Right forelimb (tissue), 1 donor: ENCODE measurements at regions not wholly inside any gene's neighbourhood (a gene's known extent, or its start where the extent isn't known, plus 50 kb on each side); places are given as distances from the start of the nearest gene placed in this dataset.
"Not testable (repeated sequence)": the region's sequence is repeated elsewhere in the genome, so short reads cannot be mapped to it uniquely, and the experiment has no call there.

ENCODE experiments used
- DNase-seq: peaks from one replicate; pipeline ENCODE4 v3.0.0-alpha.2; 2018

DNA sequence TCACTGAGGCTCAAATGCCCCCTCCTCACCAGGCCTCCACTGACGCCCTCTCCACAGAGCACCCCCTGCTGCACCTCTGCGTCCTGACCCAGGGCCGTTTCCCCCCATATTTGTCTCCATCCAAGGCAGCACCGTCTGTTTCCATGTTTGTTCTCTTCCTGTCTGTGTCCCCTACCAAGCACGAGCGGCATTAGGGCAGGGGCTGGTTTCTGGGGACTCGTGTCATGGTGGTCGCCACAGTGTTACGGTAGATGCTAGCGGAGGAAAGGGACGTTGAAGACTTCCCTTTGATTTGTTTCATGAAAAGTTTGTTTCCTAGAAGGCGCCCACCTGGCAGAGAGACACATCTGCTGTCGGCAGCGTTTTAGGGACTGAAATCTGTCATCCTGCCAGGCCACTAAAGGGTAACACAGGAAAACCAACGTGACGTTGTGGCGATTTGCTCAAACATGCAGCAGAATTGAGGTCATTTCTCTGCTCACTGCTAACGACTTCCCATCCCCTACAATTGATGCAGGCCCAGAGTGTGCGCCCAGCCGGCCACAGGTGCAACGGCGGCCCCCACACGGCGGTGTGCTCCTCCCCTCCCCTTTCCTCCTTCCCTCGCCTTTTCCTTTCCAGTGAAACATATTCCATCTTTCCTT lies 79.3 kb upstream of the IRX4 start:
- DNase-seq = no peak

DNA sequence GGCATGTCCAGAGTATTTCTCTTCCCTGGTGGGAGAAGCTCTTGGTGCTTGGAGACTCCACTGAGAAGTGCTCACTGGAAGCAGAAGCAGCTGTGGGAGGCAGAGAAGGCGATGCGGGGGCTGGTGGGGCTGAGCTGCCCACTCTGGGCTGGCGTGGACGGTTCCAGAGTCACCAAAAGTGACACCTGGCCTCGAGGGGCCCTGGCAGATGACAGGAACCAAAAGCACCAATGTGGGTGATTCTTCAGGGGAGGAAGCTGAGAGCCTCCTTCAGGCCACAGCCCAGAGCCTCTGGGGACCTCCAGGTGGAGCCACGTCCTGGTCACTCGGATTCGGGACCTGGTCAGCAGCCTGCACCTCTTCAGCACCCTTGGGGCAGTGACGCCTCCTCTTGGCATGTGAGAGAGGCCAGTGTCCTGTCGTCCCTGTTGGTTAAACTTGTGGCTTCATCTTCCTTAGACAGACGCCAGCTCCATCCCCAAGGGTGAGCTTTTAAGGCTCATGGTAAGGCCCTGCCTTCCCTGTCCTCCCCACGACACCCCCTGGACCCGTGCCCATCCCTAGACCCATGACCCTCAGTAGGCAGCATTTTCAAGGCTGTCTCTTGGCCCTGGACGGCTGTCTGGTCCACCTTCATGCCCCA lies 78.7 kb upstream of the IRX4 start:
- DNase-seq = no peak

DNA sequence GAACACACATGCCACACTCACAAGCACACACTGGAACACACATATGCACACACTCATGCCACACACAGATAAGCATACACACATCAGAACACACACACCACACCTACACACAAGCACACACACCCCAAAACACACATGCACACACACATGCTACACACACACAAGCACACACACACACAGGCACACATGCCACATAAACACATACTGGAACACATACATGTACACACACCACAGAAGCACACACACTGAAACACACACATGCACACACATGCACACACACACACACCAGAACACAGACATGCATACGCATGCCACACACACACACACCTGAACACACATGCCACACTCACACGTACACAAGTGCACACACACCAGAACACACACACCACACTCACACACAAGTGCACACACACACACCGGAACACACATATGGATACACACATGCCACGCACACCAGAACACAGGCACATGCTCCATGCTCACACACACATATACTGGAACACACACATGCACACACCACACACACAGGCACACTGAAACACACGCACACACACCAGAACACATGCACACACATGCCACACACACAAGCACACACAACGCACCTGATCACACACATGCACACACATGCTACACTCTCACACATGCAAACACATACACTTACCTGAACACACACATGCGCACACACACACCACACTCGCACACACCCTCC lies 78.0 kb upstream of the IRX4 start:
- DNase-seq = no peak

DNA sequence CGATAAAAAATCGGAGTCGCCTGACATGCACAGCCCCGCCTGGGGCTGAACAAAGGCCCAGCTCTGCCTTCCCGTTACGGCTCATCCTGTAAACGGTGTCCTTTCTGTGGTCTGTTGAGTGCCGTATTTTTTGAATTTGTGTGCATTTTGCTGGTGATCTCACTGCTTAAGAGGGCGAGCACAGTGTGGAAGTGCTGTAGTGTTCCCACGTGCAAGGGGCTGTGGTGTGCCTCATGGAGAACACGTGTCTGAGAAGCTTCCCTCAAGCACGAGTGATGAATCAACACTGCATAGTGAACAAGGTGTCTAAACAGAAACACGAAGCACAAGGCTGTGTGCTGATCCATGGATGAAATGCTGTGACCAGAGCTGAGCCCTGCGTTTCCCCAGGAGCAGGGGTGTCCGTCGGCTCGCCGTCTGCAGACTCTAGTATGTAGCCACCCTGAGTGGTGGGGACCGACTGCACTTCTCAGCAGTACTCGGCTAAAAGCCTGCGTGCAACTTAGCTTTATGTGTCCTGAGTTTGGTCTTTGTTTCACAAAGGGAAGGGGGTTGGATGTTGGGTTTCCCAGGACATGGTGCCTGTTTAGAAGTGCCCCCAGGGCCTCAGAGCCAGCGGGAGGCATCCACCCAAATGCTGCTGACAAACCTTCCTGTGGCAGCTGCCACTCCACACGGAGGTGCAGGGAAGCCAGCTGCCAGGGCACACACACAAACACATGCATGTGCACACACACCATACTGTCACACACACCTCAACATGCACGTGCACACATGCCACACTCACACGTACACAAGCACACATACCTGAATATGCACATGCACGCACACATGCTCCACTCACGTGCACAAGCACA lies 77.2 kb upstream of the IRX4 start:
- DNase-seq = no peak

DNA sequence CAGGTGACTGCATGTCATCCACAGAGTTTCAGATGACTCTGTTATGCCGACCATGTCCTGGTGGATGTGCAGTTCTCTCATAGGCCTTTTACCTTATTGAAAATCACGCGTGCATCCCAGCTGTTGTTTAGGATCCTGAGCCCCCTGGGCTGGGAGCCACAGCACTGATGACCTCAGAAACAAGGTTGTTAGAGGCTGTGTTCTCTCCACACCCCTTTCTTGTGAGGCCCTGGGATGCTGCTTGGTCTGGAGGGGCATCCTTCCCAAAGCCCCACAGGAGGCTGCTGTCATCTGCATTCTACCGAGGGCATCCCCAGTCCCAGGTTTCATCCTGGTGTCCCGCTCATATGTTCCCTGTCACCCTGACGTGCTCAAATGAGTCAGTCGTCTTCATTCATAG lies 76.5 kb upstream of the IRX4 start:
- no peak for DNase-seq

DNA sequence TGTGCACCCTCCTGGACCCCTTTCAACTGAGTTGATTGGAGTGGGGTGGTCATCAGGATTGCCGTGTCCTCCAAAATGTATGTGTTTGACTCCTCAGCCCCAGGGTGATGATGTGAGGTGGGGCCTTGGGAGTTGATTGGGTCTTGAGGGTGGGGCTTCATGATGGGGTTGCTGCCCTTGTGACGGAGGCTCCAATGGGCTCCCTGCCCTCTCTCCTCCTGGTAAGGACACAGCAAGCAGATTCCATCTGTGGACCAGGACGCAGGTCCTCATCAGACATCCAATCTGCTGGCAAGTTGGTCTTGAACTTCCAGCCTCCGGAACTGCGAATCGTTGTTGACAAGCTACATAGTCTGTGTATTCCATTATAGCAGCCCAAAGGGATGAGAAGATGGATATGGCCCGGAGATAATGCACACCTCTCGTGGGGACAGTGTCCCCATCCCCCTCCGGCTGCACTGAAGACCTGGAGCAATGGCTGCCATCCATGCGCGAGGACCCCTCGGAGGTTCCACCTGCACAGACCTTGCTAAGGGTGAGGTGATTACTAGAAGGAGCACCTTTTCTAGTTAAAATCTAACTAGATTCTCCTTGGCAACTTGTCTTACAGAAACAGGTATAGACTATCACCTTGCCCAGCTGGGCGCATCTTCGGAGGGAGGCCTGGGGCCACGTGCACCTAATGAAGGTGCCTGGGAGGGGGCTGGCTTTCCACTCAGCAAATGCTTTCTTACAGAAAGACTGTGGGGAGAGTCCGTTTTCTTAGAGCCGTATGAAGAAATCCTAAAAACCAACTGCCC lies 75.7 kb upstream of the IRX4 start:
- DNase-seq = no peak

DNA sequence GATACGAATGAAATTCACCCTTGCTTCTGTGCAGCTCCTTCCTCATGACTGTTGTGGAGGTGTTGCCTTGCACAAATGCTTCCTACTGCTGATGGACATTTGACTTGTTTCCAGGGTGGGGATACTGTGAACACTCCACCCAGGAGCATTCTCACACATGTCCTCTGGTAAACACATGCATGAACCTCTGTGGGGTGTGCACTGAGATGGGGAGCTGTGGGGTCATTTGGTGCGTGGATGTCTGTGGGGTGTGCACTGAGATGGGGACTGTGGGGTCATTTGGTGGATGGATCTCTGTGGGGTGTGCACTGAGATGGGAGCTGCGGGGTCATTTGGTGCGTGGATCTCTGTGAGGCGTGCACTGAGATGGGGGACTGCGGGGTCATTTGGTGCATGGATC lies 72.9 kb upstream of the IRX4 start:
- DNase-seq = no peak

DNA sequence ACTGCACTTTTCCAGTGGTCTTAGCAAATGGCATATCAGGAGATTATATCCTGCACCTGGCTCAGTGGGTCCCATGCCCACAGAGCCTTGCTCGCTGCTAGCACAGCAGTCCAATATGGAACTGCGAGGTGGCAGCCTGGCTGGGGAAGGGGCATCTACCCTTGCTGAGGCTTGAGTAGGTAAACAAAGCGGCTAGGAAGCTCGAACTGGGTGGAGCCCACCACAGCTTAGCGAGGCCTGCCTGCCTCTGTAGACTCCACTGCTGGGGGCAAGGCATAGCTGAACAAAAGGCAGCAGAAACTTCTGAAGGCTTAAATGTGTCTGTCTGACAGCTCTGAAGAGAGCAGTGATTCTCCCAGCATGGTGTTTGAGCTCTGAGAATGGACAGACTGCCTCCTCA lies 71.0 kb upstream of the IRX4 start:
- DNase-seq = not testable (repeated sequence)

DNA sequence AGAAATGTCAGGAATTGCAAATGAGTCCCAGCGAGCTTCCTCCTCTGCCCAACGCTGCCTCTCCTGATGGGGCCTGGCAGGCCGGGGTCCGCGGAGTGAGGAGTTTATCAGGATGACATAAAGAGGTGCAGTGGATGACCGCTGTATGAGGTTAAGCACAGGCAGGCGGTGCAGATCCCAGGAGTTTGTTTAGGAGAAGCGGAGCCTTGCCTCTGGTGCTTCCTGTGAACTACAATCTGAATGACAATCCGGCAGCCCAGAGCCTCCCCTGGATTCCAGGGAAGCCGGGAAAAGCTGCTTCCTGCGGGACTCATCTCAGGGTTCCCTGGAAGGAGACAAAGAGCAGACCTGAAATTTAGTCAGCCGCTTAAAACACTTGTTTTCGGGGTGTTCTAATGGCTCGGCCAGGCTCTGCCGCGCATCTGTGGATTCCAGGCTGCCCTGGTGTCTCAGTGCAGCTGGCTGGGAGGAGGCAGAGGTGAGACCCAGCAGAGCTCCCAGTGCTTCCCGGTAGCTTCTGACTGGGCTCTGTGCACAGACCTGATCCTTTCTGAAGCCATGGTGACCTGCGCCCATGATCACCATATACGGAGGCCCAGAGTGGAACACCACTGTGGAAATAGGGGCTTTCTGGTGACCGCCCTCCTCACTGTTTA lies 69.8 kb upstream of the IRX4 start:
- DNase-seq = no peak

DNA sequence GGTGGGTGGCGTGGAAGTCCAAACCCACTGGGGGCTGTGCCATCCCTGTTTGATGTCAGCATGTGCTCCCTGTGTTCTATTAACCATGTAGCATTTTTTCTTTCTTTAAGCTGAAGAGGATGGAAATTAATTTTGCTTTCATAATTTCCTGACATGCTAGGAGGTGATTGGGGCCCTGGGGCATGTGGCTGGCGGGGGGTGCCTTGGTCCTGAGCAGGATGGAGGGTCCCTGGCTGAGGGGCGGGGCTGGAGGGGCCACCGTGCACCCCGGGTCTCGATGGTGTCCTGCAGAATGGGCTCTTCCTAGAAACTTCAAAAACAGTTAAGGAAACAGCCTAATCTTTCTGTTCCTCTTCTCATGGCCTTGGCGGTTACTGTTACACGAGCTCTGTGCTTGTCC lies 69.3 kb upstream of the IRX4 start:
- DNase-seq = no peak

DNA sequence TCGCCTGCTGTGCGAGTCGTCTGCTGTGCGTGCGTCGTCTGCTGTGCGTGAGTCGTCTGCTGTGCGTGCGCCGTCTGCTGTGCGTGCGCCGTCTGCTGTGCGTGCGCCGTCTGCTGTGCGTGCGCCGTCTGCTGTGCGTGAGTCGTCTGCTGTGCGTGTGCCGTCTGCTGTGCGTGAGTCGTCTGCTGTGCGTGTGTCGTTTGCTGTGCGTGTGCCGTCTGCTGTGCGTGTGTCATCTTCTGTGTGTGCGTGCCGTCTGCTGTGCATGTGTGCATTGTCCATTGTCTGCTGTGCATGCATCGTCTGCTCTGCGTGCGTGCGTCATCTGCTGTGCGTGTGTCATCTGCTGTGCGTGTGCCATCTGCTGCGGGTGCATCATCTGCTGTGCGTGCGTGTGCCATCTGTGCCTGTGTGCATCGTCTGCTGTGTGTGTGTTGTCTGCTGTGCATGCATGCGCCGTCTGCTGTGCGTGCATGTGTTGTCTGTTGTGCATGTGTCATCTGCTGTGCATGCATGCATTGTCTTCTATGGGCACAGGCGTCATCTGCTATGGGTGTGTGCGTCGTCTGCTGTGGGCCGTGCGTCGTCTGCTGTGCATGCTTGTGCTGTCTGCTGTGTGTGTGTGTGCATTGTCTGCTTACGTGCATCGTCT lies 68.6 kb upstream of the IRX4 start:
- no peak for DNase-seq

DNA sequence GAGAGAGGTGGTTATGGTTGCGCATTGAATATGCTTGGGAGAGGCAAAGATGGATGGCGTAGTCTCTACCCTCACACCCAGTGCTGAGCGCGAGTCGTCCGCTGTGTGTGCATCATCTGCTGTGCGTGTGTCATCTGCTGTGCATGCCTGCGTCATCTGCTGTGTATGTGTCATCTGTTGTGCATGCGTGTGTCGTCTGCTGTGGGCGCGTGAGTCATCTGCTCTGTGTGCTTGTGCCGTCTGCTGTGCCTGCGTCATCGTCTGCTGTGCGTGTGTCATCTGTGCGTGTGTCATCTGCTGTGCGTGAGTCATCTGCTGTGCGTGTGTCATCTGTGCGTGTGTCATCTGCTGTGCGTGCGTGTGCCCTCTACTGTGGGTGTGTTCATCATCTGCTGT lies 68.0 kb upstream of the IRX4 start:
- no peak for DNase-seq

DNA sequence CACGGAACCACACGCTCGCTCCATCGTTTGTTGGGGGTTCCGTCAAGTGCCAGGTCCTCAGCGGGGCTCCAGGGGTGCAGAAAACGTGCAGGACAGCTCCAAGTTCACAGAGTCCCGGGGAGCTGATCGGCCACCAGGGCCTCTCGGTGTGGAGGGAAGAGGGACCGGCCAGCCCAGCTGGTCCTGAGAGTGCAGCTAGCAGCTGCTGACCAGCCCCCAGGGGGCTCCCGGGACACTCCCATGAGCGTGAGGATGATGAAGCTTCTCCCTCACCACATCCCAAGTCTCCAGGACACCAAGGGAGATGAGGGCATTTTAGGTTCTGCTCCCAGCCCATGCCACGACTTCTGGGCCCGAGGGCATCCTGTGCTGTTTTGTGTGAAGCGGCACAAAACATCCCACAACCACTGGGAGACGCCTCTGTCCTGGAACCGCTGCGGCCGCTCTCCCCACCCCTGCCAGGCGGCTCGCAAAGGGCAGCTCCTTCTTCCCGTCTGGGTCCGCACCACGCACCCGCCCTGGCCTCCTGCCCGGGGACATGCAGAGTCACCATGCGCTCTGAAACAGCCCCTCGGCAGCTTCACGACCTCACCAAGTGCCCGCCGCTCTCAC lies 67.5 kb upstream of the IRX4 start:
- DNase-seq = no peak

DNA sequence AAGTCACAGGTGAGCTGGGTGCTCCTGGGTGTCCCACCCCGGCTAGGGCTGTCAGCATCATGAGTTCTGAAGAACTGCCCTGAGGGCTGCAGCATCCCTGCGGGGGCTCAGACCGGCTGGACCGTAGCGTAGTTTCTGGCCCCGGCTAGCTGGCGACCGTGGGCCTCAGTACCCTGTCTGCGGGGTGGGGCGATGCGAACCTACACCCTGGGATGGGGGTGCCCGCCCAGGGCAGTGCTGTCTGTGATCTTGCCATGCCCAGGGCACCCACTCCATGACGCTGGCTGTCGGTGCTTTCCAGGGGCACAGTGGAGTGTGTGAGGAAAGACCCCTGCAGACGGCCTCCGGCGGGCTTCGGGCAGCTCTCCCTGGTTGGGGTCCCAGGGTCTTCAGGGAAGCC lies 66.5 kb upstream of the IRX4 start:
- no peak for DNase-seq

DNA sequence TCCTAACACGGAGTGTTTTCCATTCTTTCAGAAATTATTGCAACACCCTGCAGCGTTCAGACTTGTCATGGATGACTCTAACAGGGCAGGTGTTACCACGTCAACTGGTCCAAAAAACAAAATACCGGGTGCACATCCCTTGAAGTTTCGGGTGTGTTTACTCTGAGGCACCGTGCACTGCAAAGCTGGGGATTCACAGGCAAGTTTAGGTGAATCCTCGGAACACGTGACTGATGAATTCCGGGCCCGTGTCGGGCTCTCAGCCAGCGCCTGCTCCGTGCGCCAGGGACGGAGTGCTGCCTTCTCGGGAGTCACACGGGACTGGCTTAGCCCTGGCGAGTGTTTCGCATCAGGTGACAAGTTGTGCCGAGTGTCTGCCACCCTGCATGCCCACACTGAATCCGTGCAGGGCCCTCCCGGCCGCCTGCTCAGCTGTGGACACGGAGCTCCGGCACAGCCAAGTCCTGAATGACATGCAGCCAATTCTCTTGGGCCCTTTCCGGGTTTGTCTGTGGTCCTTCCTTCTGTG lies 66.0 kb upstream of the IRX4 start:
- no peak for DNase-seq

DNA sequence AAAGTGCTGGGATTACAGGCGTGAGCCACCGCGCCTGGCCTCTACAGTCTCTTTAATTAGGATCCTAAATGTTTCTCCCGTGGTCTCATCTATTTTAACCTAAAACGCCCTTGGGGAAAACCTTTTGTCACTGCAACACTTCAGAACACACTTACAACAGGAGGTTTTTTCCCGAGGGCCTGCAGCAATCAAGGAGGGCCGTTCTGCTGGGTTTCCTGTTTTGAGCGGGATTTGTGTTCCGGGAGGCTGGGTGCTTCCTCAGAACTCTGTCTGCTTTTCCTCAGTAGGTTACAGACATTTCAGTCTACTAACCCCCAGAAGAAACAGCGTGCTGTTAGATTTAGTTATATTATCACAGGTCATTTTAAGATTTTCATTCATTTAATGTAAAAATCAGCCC lies 65.4 kb upstream of the IRX4 start:
- DNase-seq = no peak

DNA sequence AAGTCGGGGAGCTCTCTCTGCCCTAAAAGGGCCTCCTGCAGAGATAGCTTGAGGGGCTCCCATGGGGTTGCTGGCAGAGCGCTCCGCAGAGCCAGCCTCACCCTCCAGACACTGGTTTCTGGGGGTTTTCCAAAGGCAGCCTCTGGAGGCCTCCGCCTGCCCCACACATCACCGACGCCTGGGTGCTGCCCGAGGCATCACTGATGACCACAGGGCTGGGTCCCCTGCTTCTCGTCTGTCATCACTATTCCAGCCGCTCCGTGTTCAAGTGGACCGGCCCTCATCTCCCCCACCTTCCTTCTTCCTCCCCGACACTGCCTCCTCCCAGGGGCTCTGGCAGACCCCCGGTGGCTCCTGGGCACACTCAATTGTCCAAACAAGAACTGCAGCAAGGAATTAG lies 64.1 kb upstream of the IRX4 start:
- no peak for DNase-seq

DNA sequence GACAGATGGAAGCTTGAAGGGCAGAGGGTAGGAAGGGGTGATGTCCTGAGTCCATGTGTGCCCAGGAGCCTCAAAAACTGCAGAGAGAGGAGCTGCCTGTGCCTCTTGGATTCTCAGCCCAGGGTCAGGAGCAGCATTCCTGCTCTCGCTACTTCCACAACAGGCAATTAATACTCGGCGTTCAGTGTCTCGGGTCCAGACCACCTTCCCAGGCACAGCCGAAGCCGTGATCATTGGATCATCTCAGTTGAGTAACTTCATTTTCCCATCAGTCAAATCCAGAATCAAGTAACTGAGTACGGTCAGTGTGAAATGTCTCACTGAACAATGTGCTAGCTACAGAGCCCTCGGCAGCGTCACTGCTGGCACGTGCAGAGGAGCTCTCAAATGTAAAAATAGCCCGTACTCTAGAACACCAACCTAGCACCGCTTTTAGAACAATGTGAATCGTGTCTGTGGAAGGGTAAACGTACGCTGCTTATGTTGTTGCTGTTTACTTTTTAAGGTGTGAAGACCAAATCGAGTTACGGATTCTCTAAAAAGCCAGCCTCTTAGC lies 63.5 kb upstream of the IRX4 start:
- no peak for DNase-seq

DNA sequence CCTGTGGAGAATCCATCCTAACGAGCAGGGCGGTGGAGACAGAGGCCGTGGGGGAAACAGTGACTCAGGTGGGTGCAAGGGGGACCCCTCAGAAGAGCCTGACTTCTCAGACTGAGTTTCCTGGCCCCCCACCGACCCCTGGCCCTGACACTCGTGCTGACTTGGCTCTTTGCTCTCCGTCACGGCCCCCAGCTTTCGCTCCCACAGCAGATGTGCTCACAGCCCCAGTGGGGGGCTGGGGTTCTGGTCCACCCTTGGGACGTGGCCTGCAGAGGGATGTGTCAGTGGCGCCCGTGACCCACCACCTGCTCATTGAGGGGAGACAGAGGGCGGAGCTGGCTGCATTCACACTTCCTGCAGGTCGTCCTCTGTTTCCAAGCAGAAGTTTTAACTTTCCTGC lies 62.9 kb upstream of the IRX4 start:
- DNase-seq = no peak

DNA sequence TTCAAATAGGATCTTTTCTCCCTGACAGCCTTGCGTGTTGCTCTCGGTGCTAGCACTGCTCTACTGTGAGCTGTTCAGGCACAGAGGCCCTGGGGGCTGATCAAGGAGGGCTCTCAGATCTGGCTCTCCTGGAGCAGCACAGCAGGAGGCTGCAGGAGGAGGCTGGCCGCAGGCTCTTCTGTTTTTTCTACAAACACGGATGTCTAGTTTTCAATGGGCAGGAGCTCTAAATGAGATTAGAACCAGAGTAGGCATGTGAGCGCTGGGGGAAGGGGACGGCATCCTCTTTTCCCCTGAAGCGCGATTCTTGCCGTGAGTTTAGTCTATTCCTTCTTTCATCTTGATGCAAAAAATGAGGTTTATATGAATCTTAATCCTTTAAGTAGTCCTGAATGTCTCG lies 61.7 kb upstream of the IRX4 start:
- DNase-seq = no peak

DNA sequence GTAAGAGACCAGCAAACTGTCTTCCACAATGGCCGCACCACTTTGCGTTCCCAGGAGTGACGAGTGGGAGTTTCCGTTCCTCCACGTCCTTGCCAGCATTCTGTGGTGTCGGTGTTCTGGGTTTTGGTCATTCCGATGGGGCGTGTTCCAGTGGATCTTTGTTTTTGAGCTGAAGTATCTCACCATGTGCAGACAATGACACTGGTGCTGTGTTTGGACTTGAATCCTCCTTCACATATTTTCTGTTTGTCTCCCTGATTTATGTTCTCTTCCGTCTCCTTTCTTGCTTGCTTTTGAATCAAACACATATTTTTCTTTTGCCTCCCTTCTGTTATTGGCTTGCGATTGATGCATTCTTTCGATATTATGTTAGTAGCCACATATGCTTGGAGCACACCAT lies 60.8 kb upstream of the IRX4 start:
- DNase-seq = no peak
